Ishikawa (cell line): ENCODE measurements at regions not wholly inside any gene's neighbourhood (a gene's known extent, or its start where the extent isn't known, plus 50 kb on each side); places are given as distances from the start of the nearest gene placed in this dataset.

ENCODE experiments used
- CEBPB ChIP-seq: IDR thresholded peaks from 2 replicates; pipeline ENCODE4 v1.6.1; 2012
- CREB1 ChIP-seq: IDR thresholded peaks from 2 replicates; pipeline ENCODE4 v1.6.1; 2012; ENCODE audit warnings: low read depth
- EGR1 ChIP-seq: IDR thresholded peaks from 2 replicates; pipeline ENCODE4 v1.6.1; 2012
- FOXM1 ChIP-seq: IDR thresholded peaks from 2 replicates; pipeline ENCODE4 v1.6.1; 2012; ENCODE audit warnings: low read depth, borderline replicate concordance
- MAX ChIP-seq: IDR thresholded peaks from 2 replicates; pipeline ENCODE4 v1.6.1; 2012
- TAF1 ChIP-seq: IDR thresholded peaks from 2 replicates; pipeline ENCODE4 v1.6.1; 2012; ENCODE audit warnings: low read depth, mild to moderate bottlenecking
- YY1 ChIP-seq: IDR thresholded peaks from 2 replicates; pipeline ENCODE4 v1.6.1; 2012; ENCODE audit warnings: low read depth
- ZBTB7A ChIP-seq: IDR thresholded peaks from 2 replicates; pipeline ENCODE4 v1.6.1; 2012; ENCODE audit warnings: low read depth
- TF ChIP-seq, protein P1 (sequence below): IDR thresholded peaks from 2 replicates; pipeline ENCODE4 v1.6.1; 2012; ENCODE audit warnings: low read depth, mild to moderate bottlenecking

DNA sequence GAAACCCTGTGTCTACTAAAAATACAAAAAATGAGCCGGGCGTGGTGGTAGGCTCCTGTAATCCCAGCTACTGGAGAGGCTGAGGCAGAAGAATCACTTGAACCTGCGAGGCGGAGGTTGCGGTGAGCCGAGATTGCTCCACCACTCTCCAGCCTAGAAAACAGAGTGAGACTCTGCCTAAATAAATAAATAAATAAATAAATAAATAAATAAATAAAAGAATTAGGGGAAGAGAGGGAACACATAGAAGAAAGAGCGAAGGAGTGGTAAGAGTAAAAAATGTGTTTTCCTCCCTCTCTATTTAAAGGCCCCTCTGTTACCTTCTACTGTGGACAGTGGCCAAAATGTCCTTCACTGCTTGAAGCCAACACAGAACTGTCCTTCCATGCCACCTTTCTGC is 103.9 kb upstream of the SOX21 start:
- TF ChIP-seq TAF1, result no peak
- no peak for TF ChIP-seq MAX
- TF ChIP-seq YY1, result no peak
- TF ChIP-seq EGR1, result no peak
- TF ChIP-seq, protein P1, sequence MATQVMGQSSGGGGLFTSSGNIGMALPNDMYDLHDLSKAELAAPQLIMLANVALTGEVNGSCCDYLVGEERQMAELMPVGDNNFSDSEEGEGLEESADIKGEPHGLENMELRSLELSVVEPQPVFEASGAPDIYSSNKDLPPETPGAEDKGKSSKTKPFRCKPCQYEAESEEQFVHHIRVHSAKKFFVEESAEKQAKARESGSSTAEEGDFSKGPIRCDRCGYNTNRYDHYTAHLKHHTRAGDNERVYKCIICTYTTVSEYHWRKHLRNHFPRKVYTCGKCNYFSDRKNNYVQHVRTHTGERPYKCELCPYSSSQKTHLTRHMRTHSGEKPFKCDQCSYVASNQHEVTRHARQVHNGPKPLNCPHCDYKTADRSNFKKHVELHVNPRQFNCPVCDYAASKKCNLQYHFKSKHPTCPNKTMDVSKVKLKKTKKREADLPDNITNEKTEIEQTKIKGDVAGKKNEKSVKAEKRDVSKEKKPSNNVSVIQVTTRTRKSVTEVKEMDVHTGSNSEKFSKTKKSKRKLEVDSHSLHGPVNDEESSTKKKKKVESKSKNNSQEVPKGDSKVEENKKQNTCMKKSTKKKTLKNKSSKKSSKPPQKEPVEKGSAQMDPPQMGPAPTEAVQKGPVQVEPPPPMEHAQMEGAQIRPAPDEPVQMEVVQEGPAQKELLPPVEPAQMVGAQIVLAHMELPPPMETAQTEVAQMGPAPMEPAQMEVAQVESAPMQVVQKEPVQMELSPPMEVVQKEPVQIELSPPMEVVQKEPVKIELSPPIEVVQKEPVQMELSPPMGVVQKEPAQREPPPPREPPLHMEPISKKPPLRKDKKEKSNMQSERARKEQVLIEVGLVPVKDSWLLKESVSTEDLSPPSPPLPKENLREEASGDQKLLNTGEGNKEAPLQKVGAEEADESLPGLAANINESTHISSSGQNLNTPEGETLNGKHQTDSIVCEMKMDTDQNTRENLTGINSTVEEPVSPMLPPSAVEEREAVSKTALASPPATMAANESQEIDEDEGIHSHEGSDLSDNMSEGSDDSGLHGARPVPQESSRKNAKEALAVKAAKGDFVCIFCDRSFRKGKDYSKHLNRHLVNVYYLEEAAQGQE, result no peak
- TF ChIP-seq ZBTB7A, result no peak
- TF ChIP-seq FOXM1, result no peak
- TF ChIP-seq CREB1, result no peak
- TF ChIP-seq CEBPB, result no peak
